Erythroblast (primary cell): ENCODE measurements at regions not wholly inside any gene's neighbourhood (a gene's known extent, or its start where the extent isn't known, plus 50 kb on each side); places are given as distances from the start of the nearest gene placed in this dataset.

Experiments used
- GATA1 ChIP-seq: IDR thresholded peaks from 2 replicates; pipeline ENCODE4 v1.6.1; 2011; ENCODE audit warnings: low read depth, mild to moderate bottlenecking, control low read depth, low read length, moderate library complexity
- POLR2A ChIP-seq: IDR thresholded peaks from 2 replicates; pipeline ENCODE4 v1.6.1; 2011; ENCODE audit warnings: mild to moderate bottlenecking, low read length

DNA sequence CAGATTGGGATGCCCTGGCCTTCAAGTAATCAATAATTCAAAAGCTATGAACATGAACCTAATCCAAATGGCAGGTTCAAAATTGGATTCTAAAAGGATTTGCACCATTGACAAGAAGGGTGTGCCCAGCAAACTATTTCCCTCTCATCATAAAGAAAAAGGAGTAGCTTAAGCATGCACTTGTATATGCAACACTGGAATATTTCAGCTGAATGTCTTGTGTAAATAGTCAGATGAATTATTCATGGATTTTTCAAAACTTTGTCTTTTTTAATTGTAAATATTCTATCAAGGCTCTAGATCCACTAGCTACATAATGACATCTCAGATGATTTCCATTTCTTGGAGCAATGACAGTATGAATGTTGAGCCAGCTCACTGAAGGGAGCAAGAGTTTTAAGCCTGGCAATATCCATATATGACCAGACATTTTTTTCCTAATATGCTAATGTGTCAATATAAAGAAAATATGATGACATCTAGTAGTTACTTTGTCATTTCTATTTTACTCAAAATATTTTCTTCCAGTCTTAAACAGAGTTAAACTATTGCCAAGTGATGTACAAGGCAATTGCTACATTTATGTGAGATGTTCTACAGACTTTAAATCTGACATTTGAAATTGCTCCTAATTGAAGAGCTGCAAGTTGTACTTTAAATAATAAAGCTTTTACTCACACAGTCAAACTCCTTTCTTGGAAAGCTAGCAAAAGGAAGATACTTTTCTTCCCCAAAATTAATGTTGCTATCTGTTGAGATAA is 230.5 kb upstream of the AGTR1 start:
- no peak for TF ChIP-seq POLR2A
- no peak for TF ChIP-seq GATA1
